GM12892 (cell line): ENCODE measurements at regions not wholly inside any gene's neighbourhood (a gene's known extent, or its start where the extent isn't known, plus 50 kb on each side); places are given as distances from the start of the nearest gene placed in this dataset.

Source experiments
- POLR2A ChIP-seq: IDR thresholded peaks from 2 replicates; pipeline ENCODE4 v1.6.1; 2011; ENCODE audit warnings: low read depth, low read length, control low read depth
- POLR2AphosphoS5 ChIP-seq: IDR thresholded peaks from 2 replicates; pipeline ENCODE4 v1.6.1; 2011; ENCODE audit warnings: low read depth, low read length, control low read depth
- TAF1 ChIP-seq: IDR thresholded peaks from 2 replicates; pipeline ENCODE4 v1.6.1; 2011; ENCODE audit warnings: low read depth, mild to moderate bottlenecking, control low read depth, low read length, borderline replicate concordance

DNA sequence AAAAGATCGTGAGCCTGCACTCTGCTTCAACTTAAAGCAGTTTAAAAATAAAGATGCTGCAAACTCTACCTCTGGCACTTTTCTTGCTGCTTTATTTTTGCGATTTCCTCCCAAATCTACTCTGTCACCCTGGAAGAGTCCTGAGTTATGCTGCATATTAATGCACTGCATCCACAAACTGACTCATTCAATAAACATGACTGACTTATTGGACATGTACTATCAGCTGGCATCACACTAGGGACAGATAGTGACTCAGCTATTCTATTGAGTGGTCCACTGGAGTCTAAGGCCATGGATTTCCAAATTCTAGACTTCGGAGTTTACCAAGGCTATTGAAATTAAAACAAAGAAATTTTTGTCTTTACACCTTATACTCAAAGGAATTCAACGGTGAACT, 90.7 kb upstream of the PTPRR start:
- no peak for TF ChIP-seq POLR2A
- TF ChIP-seq POLR2AphosphoS5: no peak
- no peak for TF ChIP-seq TAF1
